HL-60/S4 (cell line): ENCODE measurements at regions not wholly inside any gene's neighbourhood (a gene's known extent, or its start where the extent isn't known, plus 50 kb on each side); places are given as distances from the start of the nearest gene placed in this dataset.

Source experiments
- in situ Hi-C: fragments of 300-500 bp; cut with MboI; formaldehyde crosslinking; loops from 2 replicates; pipeline ENCODE4 v1.14.3; 2022; ENCODE audit warnings: low sequenced_read_pairs

DNA sequence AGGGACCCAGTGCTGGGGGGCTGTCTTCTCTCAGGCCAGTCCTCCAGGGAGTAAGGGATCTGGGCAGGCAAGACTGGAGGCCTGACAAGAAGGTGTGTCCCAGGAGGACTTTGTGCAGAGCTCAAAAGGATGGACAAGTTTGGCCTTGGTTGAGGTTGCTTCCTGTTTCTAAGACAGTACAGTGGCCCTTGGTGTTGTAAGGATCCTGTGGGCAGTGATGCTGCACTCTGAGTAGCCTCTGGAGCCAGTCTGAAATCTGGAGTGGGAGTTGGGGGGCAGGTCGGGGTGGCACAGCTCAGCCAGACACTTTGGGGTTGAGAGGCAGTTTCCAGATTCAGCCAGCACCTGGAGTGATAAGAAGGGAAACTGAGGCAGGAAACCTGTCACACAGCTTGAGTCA is 139.2 kb upstream of the ZMIZ1 start:
- in situ Hi-C loops = no loop called here

- in situ Hi-C loops = no loop called here
These were observed 137.3 kb upstream of the ZMIZ1 start for GRCh38 chr10:78931321-78932053.

DNA sequence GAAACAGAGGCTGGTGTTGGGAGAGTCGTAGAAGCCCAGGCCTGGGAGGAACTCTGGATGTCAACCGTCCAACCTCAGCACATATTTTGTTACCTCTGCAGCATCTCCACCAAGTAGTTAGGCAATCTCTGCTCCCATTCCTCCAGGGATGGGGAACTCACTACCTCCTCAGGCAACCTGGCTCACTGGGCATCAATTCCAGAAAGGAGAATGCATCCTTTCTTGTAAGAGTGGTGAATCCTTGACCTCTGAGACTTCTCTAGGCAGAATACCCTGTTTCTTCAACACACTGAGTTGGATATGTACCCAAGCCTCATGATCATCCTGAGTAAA is 136.7 kb upstream of the ZMIZ1 start:
- in situ Hi-C loops = no loop called here

GRCh38 chr10:78932861-78933260 is 135.9 kb upstream of the ZMIZ1 start:
- in situ Hi-C loops = no loop called here

DNA sequence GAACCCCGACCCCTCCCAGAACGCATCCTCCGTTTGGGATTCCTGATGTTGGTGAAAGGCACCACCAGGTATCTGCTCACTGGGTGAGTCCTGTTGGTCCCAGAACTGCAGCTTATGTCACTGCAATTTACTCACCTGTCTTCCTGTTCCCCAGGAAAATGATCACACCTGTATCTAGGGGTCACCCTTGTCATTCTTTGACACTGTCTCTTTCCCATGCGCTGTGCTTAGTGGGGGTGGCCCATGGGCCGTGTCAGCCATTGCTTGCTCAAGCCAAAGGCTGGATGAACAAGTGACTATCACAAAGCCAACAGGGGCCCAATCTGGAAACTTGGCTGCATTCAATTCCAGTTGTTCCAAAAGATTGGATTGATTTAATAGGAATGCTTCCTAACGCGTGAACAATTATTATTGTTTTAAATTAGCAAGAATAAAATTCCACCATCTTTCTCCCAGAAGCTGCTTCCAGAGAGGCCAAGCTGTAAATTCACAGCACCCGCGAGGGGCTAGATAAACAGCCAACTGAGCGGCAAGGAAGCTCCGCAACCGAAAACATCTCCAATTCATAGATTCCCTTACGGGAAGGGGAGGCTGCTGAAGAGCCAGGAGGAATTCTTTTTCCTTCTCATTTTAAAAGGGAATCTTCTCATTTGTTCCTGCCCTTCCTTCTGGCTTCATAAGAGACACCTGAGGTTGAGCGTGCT is 134.8 kb upstream of the ZMIZ1 start:
- in situ Hi-C loops = no loop called here

GRCh38 chr10:78934532-78934898 is 134.3 kb upstream of the ZMIZ1 start:
- in situ Hi-C loops = no loop called here

DNA sequence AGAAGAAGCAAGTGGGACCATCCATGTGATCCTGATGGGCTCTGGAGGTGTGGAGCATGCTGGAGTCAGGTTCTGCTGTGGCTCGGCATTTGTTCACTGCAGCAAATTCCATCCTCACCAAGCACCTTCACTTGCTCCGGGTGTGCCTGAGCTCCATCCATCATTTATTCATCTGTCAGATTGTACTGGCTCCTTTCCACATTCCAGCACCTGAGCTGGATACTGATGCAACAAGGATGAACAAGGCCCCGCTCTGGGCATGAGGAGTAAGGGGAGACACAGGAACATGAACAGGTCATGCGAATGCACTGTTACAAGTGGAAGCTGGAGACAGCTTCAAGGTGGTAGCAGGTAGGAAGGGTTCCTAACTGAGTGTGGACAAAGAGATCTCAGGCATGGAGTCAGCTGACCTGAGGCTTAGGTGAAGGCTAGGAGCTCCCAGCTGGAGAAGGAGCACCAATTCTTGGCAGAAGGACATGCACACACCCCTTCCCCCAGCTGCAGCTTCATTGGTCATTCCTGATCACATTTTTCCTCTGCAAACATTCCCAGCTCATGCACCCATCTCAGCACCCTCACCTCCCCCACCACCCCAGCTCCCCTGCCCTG is 133.7 kb upstream of the ZMIZ1 start:
- in situ Hi-C loops = no loop called here

DNA sequence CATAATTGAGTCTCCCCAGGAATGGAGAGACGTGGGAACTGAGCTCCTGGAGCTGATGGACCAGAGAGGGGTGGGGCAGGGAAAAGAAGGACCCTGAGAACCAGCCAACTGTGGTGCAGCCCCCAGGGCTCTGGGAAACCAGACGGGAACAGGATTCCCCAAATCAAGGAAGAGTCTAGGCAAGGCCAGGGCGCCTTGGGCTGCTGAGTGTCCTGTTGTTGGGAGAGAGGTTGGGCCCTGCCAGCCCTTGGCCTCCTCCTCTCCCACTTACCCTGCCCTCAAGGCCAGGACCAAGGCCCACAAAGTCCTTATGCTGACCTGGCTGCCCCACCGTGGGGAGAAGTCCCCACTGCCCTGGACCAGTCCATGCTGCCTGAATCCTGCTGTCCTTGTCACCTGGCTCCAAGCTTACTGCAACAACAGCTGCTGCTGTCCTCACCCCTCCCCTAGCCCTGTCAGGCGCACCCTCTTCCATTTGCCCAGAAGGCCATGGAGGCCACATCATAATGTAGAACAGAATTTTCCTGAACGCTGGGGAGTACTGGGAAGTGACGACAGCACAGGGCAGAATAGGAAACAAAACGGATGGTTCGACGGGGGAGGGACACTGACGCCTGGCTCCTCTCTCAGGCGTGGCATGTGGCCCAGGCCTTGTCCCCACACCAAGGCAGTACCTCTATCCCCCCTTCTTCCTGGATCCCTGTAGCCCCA is 132.9 kb upstream of the ZMIZ1 start:
- in situ Hi-C loops = no loop called here

DNA sequence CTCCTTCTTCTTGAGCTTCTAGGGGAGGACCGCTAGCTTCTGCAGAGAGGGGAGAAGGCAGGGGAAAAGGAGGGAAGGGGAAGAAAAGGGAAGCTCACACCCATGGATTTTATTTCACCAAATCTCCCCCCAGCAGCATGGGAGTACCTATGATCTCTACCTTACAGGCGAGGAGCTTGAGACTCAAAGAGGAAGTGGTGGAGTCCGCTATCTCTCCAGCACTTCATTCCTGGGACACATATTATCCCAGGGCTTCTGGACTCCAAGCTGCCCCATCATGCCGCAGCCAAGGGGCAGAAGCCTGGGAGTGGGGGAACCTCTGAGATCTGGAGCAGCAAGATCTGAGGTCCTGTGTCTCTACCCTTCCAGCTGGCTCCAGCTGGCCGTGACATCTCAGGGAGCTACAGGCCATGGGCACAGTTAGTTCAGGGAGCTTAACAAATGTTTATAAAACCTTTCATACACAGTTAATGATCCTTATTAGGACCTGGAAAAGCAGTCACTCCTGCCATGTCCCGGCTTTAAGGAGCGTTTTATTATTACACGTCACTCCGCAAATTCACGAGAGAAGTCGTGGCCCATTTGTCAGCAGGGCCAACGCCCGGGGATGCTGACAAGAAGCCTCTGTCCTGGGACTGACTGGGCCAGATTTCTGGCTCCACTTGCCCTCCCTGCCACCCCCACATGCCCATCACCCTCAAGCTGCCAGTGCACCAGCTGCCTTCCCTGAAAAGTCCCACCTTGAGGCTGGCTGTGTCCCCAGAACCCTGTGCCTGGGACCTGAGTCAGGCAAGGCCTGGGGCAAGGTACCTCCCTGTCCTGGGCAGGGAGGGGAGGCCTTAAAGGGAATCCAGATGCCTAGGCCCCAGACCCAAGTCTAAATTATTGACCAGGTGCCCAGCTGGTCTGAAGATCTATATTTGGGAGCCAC is 132.1 kb upstream of the ZMIZ1 start:
- in situ Hi-C loops = no loop called here

GRCh38 chr10:78937393-78937792 is 131.4 kb upstream of the ZMIZ1 start:
- in situ Hi-C loops = no loop called here

- in situ Hi-C loops = no loop called here
These were observed 130.7 kb upstream of the ZMIZ1 start for GRCh38 chr10:78937800-78938694.

DNA sequence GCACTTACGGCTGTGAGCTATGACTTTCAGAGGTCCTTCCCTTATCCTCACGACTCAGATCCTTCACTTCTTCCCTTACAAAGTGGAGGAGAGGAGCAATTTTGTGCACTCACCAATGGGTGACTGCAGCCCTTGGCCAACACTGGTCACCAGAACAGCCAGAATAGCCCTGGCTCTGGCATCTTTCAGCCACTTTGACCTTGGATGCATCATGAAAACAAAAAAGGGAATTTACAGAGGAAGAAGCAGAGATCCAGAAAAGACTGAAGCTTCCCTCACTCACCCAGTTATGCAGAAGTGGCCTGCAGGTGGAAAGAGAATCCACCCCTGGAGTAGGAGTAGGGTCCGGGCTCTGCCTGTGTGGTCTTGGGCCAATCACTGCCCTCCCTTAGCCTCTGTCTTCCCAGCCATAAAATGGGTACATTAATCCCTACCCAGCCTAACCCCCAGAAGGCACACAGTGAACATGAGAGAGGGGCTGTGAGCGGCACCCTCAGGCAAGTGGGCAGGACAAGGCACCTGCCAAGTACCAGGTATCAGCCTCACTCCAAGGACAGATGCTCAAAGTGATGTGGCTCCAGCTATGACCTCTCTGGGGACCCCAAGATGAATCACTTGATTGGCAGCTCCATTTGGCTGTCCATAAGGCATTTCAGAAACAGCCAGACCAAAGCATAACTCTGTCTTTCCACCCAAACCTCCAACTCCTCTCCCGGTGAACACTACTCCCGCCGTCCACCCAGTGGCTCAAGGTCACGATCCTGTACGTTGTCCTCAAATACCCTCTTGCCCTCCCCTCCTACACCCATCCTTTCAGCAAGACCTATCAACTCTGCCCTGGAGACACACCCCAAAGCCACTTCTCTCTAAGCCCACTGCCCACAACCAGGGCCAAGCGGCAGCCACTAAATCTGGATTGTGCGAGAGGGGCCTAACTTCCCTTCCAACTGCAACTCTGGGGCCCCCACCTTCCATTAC is 129.8 kb upstream of the ZMIZ1 start:
- in situ Hi-C loops = no loop called here

DNA sequence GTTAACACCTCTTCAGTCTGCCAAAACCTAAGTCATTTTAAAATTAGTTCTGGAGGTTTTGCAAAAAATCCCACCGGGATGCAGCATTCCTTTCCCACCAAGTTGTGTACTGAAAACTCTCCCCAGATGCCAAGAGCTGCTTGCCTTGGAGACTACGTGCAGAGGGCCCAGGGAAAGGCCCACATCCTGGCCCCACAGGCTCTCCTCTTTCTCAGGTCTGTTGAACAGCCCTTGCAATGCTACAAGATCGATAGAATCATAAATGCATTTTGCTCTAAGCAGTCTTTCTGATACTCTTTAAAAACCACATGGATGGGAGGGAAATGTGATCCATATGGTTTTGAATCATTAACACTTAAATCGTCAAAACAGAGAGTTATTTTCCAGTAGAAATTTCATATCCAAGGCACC is 126.7 kb upstream of the ZMIZ1 start:
- in situ Hi-C loops = no loop called here

- in situ Hi-C loops = no loop called here
These were observed 123.9 kb upstream of the ZMIZ1 start for GRCh38 chr10:78944723-78945312.

- in situ Hi-C loops = no loop called here
These were observed 122.9 kb upstream of the ZMIZ1 start for GRCh38 chr10:78945838-78946237.

- in situ Hi-C loops = no loop called here
These were observed 121.5 kb upstream of the ZMIZ1 start for GRCh38 chr10:78947226-78947625.

GRCh38 chr10:78947733-78948132 is 121.0 kb upstream of the ZMIZ1 start:
- in situ Hi-C loops = no loop called here

GRCh38 chr10:78948621-78949030 is 120.1 kb upstream of the ZMIZ1 start:
- in situ Hi-C loops = no loop called here
